DLD1 (cell line): ENCODE measurements at regions not wholly inside any gene's neighbourhood (a gene's known extent, or its start where the extent isn't known, plus 50 kb on each side); places are given as distances from the start of the nearest gene placed in this dataset.

ENCODE experiments used
- in situ Hi-C: cut with HindIII; loops from 2 replicates; pipeline ENCODE4 v1.10.0; 2017; ENCODE audit warnings: low sequenced_read_pairs

DNA sequence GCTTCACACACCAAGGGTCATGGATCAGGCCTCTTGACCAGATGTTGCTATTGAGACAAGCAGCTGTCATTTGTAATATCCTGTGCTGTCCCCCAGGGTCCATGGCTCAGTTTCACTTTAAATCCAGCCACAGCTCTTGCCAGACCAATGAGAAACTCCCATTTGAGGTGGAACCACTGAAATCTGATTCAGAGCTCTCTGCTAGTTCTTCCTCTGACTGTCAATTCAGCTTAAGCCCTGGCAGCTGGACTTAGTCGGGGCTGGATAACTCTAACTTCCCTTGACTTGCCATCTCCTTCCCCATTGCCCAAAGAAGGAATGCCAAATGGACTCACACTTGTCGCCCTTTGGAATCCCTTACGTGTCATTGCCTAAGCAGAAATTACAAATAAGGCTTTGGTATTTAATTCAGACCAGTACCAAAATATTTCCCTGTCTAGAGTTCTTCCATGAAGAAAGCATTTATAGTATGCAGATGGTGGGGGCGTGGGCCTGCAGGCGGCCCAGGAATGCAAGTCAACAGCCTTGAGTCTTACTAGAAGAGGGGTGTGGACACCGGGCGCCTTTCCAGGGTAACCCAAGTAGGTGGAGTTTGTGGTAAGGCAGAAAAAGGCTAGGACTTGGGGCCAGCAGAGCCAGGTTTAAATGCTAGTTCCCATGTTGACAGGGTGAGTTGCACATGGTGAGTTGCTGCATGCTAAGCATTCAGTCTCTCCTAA lies 96.9 kb upstream of the TMPO start:
- in situ Hi-C loops: no loop called here

DNA sequence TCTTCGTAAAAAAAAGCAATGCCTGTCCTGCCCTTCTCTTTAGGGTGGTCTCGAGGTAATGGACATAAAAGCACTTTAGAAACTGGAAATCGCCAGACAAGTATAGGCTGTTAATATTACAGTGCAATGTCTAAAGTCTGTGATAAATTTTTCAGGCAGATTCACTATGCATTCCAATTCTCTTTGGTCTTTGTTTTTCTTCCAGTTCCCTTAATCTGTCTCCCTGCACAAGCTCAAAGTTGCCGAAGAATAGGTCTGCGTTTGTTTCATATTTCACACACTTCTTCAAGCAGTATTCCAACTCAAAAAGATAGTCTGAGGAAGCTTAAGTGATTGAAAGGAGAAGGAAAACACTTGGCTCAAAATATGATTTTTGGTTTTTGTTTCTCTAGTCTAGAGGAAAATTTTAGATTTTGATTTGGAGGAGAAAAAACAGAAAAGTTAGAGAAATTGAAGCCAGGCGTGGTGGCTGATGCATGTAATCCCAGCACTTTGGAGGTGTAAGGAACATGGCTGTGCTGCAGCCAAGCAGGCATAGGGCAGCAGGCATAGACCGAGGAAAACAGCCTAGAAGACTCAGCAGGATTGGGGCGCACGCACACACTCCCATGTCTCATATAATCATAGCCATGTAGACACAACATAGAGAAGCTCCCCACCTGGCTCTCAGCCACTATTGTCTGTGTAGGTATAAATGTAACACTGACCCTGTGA lies 96.2 kb upstream of the TMPO start:
- in situ Hi-C loops: no loop called here

DNA sequence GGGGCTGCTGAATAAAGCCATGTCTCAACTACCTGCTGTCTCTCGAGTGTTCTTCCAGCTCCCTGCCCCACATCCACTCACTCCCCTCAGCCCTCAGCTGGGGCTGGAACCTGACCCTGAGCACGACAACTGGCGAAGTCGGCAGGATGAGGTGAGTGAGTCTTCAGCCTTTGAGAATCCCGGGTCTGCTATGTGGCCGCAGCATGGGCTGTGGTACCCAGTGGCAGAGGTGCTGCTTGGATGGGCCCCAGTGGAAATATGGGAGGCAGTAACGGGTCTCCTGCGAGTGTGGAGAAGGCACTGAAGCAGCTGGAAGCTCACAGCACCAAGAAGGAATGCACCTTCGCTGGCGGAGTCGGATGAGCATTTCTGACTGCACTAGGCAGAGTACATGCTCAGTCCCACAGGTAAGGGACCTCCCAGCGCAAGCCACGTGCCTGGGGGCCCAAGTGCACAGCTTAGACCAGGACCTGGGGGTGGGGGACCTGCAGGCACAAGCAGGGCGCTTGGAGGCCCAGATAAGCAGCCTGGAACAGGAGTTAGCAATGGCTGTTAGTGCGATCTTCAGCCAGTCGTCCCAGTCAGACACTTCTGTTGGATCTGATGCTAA lies 95.5 kb upstream of the TMPO start:
- in situ Hi-C loops: no loop called here

DNA sequence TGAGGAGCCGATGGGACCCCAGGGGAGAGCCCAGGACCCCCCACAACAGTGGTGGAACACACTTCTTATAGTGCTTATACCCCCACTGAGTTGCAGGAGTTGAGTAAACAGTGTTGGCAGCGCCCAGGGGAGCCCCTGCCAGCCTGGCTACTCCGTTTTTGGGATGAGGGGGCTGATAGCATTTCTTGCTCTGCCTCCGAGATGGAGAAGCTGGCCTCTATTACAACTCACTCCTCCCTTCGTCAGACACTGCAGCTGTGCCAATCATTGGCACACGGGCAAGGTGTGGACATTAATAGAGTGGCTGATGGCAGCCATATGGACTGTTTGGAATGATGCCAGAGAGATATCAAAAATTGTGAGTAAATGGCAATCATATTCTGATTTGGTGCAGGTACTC lies 94.9 kb upstream of the TMPO start:
- in situ Hi-C loops: no loop called here

DNA sequence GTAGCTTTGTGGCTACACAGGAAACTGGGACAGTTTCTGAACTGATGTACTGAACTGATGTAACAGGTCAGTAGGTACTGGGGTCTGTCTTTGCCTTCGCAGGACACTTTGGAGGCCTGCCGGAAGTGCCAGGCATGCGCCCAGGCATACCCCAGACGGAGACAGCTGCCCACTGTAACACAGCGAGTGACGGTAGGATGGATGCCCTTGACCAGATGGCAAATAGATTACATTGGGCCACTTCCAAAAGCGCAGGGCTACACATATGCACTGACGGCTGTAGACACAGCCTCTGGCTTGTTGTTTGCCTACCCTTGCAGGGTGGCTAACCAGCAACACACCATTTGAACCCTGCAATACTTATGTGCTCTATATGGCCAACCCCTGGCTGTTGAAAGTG lies 94.1 kb upstream of the TMPO start:
- in situ Hi-C loops: no loop called here

DNA sequence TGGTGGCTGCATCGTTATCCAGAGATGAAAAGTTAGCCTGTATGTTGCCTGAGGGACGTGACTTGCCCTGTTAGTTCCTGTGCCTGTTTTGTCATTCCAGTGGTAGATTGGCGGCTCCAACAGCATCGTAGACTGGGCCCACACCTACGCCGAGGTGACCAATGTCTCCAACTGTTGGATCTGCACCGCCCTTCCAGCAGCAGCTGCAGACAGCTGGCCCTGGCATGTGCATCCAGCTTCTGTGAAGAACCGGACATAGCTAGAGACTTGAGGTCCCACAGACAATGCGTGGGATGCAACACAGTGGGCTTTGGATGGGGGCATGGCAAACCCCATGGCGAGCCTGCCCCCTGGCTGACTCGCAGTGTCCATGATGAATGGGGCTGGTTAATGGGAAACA lies 93.0 kb upstream of the TMPO start:
- in situ Hi-C loops: no loop called here

DNA sequence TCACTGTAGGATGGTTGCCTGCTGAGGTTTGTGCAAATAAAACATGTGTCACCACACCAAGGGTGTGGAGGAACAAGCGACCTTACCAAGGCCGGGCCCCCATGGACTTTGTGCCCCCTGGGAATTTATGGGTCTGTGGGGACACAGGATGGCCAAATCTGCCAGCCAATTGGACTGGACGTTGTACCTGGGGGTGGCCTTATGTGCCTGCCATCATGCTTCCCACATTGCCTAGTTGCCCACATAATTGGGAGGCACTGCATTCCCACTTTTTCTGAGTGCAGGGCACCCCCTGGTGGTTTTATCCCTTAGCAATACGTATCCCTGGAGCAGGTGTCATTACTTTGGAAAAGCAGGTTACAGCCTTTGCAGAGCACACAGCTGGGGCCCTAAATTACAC lies 92.6 kb upstream of the TMPO start:
- in situ Hi-C loops: no loop called here

DNA sequence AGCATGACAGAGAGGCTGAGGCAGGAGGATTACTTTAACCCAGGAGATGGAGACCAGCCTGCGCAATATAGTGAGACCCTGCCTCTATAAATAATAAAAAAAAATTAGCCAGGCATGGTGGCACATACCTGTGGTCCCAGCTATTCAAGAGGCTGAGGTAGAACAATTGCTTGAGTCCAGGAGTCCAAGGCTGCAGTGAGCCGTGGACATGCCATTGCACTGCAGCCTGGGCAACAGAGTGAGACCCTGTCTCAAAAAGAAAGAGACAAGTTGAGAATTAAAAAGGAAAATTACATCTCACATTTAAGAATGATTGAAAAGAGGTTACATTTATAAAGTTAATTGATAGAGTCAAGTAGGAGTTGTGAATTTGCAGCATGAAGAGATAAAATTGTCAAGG lies 91.4 kb upstream of the TMPO start:
- in situ Hi-C loops: no loop called here

DNA sequence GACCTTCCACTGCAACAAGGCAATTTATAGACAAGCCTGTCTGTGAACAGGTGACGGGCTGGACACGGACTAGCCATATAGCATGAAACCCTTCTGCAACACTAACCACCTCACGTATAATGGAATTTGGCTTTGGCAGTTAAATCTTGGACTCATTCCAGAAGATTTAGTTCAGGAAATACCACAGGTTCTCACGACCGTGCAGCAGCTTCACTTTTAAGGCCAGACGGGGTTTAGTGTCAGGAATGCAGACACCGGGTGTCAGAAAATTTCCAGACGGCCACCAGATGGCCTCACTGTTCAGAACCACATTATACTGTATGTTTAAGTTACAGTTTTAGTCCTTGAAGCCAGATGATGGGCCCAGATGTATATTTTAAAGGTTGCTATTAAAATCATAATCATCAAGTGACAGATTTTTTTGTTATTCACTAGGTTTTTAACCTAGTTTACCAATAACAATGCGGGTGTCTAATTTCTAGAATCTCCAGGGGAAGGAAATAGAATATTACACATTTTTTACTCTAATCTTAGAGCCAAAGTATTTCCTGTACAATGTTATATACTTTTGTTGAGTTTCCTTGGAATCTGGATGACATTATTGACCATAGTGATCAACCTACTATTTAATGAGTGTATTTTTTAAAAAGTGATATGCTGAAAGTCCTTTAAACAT lies 90.5 kb upstream of the TMPO start:
- in situ Hi-C loops: loop anchor here (5.0 kb wide), 1 partner anchor 47 kb away; no protein-coding TSS in a partner anchor

DNA sequence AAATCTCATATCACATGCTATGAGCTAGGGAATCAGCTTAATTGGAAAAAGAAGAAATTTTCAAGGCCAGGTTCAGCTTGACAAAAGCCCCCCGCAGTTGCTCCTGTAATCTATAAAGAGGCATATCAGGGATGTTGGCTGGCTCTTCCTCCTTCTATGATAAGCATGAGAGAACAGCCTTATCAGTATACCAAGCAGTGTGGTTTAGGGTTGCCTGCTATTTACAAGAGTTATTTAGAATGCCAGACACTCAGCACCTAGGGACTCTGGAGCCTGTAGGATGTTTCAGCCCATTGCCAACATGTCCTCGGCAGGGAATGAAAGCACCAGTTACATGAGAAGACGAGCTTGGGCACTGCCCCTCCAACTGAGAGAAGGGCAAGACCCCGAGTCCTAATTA lies 89.5 kb upstream of the TMPO start:
- in situ Hi-C loops: loop anchor here (5.0 kb wide), 1 partner anchor 46 kb away; no protein-coding TSS in a partner anchor

DNA sequence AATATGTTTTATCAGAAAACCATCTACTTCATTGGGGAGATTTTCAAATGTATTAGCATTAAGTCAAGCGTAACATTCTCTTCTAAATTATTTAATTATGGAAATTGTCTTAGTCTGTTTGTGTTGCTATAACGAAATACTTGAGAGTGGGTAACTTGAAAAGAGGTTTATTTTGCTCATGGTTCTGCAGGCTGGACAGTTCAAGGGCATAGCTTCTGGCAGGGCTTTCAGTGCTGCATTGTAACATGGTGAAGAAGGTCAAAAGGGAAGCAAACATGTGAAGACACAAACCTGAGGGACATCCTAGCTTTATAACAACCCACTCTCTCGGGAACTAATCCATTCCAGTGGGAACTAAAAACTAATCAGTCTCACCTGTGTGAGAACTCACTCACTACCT lies 84.3 kb upstream of the TMPO start:
- in situ Hi-C loops: no loop called here

DNA sequence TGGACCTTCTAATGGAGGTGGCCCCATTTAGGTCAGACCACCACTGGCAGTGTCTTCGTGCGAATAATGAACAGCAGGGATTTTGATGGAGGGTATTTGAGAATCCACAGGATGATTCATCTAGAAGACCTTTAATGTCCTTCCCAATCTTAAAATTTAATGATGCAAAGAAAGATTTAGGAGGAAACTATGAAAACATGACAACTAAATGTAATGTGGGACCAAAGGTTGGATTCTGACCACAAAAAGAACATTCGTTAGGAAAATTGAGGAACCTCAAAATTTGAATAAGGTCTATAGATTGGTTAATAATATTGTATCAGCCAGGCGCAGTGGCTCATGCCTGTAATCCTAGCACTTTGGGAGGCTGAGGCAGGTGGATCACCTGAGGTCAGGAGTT lies 78.2 kb upstream of the TMPO start:
- in situ Hi-C loops: no loop called here

DNA sequence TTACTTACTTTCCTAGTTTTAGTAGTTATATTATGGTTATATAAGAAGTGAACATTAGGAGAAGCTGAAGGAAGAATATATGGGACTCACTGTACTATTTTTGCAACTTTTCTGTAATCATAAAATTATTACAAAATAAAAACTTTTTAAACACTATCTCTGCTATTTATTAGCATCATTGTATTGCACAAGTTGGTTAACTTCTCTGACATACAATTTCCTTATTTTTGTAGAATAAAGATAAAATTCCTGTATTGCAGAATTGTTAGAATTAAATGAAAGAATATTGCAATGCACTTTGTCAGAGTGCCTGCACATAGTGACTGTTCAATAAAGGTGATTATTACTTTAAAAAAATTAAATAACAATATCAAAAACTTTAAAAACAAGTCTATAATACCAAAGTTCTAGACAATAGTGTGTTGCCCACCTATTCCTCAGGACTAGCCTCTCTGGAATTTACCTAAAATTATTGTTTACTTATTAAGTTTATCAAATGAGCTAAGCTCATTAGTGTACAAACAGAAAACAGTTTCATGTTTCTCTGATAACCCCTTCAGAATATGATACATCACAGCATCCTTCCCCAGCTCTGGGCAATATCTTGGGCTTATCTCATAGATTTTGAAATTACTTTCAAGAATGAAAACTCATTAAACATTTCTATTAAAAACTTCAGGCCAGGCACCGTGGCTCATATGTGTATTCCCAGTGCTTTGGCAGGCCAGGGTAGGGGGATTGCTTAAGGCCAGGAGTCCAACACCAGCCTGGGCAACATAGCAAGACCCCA lies 77.4 kb upstream of the TMPO start:
- in situ Hi-C loops: no loop called here

DNA sequence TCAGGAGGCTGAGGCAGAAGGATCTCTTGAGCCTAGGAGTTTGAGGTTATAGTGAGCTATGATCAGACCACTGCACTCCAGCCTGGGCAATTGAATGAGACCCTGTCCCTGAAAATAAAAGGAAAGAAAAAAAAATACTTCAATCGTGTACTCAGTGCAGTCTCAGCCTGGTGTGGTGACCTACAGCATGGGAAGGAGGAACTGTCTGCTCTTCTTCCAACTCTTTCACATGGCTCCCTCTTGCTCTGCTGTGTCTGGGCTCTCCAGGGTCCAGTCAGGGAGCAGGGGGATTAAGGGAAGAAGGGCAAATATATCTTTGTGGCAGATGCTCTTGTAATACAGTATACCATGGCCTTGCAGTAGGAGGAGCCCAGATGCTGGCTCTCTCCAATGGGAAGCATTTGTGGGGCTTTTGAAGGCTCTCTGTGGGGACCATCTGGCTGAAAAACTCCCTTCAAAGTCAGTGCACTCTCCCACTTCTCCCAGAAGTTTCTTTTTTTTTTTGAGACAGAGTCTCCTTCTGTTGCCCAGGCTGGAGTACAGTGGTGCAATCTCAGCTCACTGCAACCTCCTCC lies 76.6 kb upstream of the TMPO start:
- in situ Hi-C loops: no loop called here

DNA sequence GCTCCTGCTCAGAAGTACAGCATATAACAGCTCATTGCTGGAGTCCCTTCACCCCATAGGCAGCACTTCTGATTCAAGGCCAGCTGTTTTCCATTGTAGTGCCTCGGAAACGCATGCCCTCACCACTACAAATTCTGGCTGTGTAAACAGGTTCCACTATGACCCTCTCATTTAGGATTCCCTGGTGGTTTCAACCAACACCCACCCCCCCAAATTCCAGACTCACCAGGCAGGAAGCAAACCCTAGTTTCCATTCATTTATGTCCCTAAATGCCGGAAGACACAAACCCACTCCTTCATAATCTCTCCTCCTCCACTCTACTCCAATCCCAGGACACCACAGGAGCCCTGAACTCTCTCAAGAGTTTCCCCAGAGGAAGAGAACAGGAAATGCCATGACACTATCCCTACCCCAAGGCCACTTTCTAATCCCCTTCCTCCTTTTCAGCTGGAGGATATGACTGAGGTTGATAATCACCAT lies 75.9 kb upstream of the TMPO start:
- in situ Hi-C loops: no loop called here

DNA sequence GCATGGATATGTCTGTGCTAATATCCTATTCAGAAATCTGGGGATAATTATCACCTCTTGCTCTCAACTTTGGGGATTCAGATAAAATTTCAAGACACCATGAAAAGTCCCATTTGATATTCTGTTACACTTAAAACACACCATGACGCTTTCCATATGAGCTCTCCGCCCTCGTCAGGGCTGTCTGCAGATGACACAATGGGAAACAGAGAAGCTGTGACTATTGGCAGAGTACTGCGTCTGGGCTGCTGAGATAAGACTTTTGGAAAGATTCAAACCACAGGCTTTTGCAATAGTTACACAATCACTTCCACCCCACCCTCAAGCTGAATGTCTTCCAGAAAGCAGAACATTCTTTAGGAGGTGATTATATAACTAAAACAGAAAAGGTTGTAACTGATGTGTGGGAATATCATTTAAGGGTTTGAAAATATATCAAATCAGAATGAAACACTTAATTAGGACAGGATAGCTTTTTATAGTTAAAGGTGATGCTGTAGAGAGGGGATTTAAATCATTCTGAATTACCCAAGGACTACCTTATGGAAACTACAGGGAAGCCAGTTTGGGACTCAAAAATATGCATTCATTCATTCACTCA lies 75.3 kb upstream of the TMPO start:
- in situ Hi-C loops: no loop called here

DNA sequence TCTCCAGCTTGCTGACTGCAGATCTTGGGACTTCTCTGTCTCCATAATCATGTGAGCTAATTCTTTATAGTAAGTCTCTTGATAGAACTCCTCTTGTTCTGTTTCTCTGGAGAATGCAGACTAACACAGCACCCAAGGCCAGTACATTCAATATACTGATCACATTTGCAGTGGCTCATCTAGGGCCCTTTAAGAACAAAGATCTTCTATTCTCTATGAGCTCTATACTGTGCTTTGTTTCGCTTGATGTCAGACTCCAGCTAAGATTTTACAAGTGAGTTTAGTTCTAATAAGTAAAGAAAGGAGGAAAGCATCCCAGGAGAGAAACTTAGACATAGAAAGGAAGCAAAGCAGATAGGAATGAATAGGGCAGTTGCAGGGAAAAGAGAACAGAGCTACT lies 69.3 kb upstream of the TMPO start:
- in situ Hi-C loops: no loop called here

DNA sequence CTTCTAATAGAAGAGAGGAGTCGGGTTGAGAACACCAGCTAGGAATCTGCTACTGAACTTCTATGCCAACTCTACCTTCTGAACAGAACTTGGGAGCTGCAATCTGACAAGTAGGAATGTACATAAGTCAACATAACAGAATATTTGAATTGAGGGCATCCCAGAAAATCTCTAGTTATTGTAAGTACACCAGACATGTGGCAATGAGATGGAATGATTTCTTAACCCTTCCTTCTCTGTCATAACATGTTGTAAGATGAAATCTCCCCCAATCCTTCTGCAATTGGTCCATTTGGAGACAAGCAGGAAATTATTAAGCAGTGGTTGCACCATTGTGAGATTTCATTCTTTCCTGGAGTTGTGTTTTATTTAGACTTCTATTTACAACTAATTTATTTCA lies 68.7 kb upstream of the TMPO start:
- in situ Hi-C loops: no loop called here

DNA sequence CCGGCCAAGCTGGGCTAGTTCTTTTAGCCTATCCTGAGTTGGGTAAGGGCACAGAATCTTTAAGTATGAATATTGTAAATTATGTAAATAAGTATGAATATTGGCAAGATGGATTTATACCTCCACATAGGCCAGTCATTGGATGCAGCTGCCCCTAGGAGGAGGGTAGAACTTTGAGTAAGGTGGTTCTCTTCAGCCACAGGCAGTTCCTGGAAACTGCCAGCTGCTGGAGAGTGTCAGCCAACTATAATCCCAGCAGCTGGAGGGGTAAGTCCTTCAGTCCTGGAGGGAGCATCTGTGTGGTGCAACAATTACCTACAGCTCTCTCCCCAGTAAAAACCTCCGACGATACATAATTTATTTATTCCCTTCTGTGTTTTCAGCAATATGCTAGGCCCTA lies 65.8 kb upstream of the TMPO start:
- in situ Hi-C loops: no loop called here

DNA sequence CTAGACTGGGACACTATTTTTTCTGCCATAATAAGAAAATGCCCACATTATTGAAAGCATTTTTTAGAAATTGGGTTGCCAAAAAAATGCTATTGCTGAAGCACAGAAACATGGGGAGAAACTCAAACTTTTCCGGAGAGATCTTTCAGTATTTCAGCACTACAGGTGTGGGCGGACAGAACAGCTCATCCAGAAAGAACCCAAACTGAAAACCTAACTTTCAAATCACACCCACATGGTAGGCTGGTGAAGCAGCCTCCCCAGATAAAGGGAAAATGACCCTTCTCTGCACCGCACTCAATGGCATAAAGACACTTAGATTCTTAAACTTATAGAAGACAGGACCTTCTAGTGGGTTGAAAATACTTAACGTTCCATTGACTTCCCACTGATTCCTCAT lies 62.3 kb upstream of the TMPO start:
- in situ Hi-C loops: no loop called here
